NB4 (cell line): ENCODE measurements at regions not wholly inside any gene's neighbourhood (a gene's known extent, or its start where the extent isn't known, plus 50 kb on each side); places are given as distances from the start of the nearest gene placed in this dataset.

Experiments used
- DNase-seq: peaks from one replicate; pipeline ENCODE4 v3.0.0; 2010; ENCODE audit warnings: low read depth
- H3K4me3 ChIP-seq: one replicate; pipeline ENCODE4 v1.5.1; 2011; ENCODE audit warnings: mild to moderate bottlenecking, low read depth, low read length, moderate library complexity
- MAX ChIP-seq: IDR thresholded peaks from 2 replicates; pipeline ENCODE4 v1.6.1; 2011; ENCODE audit warnings: low read depth, low read length
- MYC ChIP-seq: IDR thresholded peaks from 2 replicates; pipeline ENCODE4 v1.6.1; 2011; ENCODE audit warnings: low read depth, low read length
- POLR2A ChIP-seq: IDR thresholded peaks from 2 replicates; pipeline ENCODE4 v1.6.1; 2011; ENCODE audit warnings: mild to moderate bottlenecking; ENCODE audit not compliant: insufficient read length; ENCODE audit errors: extremely low read depth
- TF ChIP-seq, protein P1 (sequence below): IDR thresholded peaks from one replicate; pipeline ENCODE4 v1.5.1; 2012; ENCODE audit warnings: low read depth, low read length

DNA sequence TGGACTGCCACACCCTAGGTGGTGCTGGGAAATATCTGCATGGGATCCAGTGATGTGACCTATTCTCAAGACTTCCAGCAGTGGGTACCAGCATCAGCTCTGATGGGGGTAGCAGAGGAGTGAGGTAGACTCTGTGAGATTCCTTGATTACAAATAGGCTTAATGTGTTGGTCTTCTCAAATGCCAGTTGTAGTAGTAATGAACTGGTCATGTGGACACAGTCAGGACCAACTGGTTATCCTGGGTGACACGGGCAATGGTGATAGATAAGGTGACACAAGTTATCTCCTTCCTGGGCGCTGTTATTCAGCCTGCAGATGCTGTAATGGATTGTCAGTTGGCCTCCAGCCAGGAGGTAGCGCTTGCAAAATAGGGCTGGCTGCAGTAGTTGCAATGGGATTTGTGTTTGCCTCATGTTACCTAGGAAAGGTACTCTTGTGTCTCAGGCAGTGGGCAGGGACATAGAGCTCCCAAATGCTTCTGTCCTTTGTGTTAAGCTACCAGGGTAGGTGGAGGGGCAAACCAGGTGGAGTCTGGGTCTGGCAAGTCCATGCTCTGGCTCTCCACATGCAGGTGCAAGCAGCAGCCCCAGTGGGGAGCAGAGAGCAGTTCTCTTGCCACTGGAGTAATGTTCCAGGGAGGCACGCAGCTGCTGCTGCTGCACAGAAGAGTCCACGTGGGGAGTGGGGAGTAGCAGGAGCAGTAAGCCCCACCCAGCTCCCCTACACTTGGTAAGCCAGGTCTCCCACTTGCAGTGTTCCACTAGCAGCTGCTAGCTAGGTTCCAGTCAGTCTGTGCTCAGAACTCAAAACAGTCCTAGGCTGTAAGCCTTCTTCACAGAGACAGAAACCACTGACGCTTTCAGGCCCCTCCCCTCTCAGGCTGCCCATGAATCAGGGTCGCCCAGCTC lies 505.4 kb upstream of the DDX18 start:
- TF ChIP-seq MYC (no peak), POLR2A (no peak), MAX (no peak)
- TF ChIP-seq, protein P1, sequence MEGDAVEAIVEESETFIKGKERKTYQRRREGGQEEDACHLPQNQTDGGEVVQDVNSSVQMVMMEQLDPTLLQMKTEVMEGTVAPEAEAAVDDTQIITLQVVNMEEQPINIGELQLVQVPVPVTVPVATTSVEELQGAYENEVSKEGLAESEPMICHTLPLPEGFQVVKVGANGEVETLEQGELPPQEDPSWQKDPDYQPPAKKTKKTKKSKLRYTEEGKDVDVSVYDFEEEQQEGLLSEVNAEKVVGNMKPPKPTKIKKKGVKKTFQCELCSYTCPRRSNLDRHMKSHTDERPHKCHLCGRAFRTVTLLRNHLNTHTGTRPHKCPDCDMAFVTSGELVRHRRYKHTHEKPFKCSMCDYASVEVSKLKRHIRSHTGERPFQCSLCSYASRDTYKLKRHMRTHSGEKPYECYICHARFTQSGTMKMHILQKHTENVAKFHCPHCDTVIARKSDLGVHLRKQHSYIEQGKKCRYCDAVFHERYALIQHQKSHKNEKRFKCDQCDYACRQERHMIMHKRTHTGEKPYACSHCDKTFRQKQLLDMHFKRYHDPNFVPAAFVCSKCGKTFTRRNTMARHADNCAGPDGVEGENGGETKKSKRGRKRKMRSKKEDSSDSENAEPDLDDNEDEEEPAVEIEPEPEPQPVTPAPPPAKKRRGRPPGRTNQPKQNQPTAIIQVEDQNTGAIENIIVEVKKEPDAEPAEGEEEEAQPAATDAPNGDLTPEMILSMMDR = no peak
- DNase-seq = no peak
- no peak overlapping the region for H3K4me3 ChIP-seq

DNA sequence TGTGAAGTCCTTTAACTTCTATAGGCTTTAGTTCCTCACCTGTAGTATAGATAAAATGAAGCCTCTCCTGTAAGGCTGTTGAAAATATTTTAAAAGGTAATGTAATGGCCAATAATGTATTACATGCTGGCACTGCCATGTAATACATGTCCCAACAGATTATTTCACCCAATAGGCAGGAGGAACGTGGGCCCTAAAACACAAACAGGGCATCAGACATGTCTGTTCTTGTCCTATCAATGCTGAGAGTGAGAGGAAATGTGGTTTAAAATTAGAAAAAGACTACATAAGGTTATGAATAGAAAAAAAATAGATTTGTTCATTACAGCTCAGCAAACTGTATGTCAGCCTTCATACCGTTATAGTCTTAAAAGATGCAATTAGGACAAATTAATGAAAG lies 492.7 kb upstream of the DDX18 start:
- TF ChIP-seq POLR2A = no peak
- TF ChIP-seq MAX = no peak
- TF ChIP-seq MYC = no peak
- TF ChIP-seq, protein P1 = no peak
- no peak overlapping the region for H3K4me3 ChIP-seq
- DNase-seq = no peak

DNA sequence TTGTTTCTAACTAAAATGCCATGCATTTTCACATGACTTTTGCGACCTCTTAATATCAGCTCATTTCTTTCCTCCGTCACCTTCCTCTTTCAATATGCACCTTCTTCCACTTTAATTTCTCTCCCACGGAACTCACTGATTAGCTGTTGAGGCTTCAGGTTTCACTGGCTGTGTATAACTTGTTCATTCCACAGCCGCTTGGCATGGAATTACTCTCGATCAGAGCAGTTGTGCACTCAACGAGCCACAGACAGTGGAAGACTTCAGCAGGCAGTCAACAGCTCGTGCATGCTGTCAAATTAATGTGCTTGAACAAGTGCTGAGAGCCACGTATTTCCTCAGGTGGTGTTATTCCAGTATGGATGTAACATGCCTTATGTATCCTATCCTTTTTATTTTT lies 491.2 kb upstream of the DDX18 start:
- no peak overlapping the region for H3K4me3 ChIP-seq
- TF ChIP-seq MYC = no peak
- no peak for TF ChIP-seq POLR2A
- TF ChIP-seq, protein P1 = no peak
- TF ChIP-seq MAX = no peak
- DNase-seq = no peak

- TF ChIP-seq POLR2A (no peak), MYC (no peak), MAX (no peak)
- TF ChIP-seq, protein P1 = no peak
- H3K4me3 ChIP-seq = no peak overlapping the region
- no peak for DNase-seq
Observed at GRCh38 chr2:117330641-117331040, 483.9 kb upstream of the DDX18 start.

- H3K4me3 ChIP-seq = no peak overlapping the region
- TF ChIP-seq MAX (no peak), POLR2A (no peak), MYC (no peak)
- TF ChIP-seq, protein P1 = no peak
- DNase-seq = no peak
Observed at GRCh38 chr2:117335967-117336366, 478.5 kb upstream of the DDX18 start.
